MV-4-11 (cell line): ENCODE measurements at regions not wholly inside any gene's neighbourhood (a gene's known extent, or its start where the extent isn't known, plus 50 kb on each side); places are given as distances from the start of the nearest gene placed in this dataset.
"Not testable (repeated sequence)": the region's sequence is repeated elsewhere in the genome, so short reads cannot be mapped to it uniquely, and the experiment has no call there.

Source experiments
- DNase-seq: peaks from one replicate; lab custom pipeline; 2025; lab: John Stamatoyannopoulos, UW

DNA sequence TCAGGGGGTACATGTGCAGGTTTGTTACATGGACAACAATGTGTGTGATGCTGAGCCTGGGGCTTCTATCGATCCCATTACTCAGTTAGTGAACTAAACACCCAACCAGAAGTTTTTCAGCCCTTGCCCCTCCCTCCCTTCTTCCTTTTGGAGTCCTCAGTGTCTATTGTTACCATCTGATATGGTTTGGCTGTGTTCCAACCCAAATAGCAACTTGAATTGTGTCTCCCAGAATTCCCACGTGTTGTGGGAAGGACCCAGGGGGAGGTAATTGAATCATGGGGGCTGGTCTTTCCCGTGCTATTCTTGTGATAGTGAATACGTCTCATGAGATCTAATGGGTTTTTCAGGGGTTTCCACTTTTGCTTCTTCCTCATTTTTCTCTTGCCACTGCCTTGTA is 186.3 kb downstream of the AEBP2 start:
- not testable (repeated sequence) for DNase-seq

DNA sequence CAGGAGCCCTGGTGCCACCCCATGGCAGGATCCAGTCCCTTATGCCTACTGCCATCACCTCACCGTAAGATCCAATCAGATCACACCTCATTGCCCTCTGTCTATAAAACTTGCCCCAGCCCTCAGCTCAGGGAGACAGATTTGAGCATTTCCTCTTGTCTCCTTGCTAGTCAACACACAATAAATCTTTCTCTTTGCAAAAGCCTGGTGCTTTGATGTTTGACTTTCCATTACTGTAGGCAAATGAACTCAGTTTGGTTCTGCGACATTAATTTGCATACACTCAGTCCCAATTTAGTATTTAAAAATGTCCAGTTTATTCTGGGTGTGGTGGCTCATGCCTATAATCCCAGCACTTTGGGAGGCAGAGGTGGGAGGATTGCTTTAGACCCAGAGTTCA is 188.4 kb downstream of the AEBP2 start:
- no peak for DNase-seq

DNA sequence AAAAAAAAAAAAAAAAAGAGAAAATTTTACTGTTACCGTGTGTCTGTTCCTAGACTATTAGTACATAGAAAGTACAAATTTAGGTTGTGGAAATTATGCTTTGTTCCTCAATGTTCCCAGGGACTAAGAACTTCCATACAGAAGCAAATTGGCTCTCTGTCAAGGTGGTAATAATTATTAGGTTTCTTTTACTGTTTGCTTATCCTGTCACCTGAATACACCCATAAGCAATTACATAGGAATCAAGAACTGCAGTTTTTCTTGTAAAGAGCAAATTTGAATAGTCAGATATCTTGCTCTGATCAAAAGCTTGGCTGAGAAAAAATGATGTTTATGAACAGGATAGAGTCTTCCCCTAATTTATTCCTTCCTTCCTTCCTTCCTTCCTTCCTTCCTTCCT is 191.2 kb downstream of the AEBP2 start:
- DNase-seq: no peak

- no peak for DNase-seq
Measured at GRCh38 chr12:19633194-19633593, 193.9 kb downstream of the AEBP2 start.

DNA sequence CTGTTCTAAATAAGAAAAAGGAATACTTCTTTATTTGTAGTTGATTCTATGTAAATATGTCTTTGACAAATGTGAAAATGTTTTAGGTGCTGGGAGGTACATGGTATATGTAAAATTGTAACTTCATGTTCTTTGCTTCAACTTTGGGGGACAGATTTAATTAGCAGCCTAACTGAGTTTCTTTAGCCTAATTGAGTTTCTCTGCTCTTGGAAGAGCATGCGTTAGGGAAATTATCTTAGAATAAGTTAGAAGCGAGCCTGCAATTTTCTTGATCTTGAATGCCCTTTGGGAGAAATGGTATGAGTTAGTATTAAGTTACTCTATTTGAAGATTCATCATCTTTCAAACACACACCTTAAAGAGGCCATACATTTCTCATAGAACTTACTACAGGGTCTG is 194.3 kb downstream of the AEBP2 start:
- DNase-seq: no peak

- no peak for DNase-seq
Measured at GRCh38 chr12:19639781-19640415, 200.6 kb downstream of the AEBP2 start.

DNA sequence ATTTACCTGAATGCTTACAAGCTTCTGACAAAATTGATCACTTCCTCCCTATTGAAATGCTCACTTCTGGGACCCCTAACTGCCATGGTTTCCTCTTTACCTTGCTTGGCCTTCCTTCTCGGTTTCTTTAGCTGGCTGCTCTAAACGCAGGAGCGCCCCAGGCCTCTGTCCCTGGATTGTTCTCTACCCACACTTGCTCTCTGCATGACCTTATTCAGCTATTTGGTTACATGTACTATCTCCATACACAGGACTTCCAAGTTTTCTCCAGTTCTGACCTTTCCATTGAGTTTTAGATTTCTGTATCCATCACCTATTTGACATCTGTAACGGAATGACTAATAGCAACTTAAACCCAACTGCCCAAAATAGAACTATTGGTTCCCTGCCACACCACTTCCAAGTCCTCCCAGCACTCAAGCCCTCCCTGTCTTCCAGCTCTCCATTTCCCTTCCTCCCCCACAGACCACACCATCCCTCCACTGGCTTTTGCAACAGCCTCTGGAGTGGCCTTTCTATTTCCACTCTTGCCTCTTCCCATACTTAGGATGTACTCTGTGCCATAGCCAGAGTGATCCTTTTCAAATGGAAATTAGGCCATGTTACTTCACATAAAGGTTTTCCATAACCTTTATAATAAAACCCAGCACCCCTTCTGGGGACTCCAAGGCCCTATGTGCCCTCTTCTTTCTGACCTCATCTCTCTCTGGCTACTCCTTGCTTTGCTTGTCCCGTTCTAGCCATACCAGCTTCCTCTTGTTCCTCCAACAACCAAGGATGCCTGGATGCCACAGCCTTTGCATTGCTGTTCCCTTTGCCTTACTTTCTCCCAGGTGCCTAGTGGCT is 202.2 kb downstream of the AEBP2 start:
- DNase-seq: no peak

- peak; percentile 90 for DNase-seq
Measured at GRCh38 chr12:19642345-19642744, 203.1 kb downstream of the AEBP2 start.

DNA sequence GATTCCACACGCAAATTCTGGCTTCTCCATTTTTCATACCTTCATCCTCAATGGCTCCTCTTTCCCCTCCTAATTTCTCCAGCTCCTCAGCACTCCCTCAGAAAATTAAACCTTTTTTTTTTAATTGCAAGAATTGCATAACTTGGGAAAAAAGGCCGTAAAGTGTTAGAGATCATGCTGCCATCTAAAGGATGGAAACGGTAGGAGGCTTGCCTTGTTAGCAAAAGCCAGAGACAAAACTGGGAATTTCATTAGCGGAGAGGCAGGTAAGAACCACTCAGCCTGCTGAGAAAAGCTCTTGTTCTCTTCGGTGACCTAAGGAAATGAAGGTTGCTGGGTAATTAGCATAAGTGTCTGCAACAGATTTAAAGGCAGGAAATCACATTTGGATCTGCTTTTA is 204.3 kb downstream of the AEBP2 start:
- peak; percentile 12 for DNase-seq

GRCh38 chr12:19644571-19644970 is 205.3 kb downstream of the AEBP2 start:
- no peak for DNase-seq

- DNase-seq: no peak
Measured at GRCh38 chr12:19645823-19646222, 206.5 kb downstream of the AEBP2 start.

DNA sequence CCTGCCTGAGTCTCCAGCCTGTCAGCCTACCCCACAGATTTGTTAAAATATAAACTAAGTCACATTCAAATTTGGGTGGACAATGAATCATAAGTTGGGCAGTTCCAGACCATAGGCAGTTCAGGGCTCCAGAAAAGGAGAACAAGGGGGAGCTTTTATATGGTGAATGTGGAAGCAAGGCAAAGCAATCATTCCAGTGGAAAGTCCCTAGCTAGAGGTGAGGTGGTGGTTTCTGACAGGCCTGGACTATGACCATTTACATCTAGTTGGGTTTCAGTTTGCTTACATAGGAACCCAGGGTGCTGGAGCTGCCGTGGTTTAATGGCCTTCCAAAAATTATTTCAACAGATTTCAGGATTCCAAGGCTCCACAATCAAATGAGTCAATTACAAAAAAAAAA is 207.3 kb downstream of the AEBP2 start:
- DNase-seq: no peak

DNA sequence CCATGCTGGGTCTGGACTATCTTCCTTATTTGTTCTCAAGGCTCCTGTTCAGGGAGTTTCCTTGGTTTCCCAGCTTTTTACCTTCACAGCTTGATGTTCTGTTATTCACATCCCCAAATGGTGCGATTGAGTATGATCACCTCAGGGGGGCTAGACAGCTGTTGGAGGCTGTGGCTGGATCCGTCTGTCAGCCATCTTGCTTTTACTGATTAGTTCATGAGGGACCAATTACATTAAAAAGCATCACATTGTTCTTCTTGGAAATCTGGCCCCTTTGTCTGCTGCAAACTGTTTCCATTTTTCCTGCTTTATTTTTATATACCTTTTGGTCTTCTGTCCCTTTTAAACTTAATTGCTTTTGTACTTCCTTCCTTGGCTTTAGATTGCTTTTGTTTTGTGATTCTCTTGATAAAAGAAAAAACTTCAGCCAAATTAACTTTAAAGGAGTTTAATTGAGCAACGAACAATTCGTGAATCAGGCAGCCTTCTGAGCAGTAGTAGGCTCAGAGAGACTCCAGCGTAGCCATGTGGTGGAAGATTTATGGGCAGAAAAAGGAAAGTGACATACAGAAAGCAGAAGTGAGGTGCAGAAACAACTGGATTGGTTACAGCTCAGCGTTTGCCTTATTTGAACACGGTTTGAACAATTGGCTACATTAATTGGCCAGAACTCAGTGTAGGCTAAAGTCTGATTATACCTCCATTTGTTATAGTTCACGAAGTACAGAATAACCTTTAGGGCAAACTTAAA is 208.7 kb downstream of the AEBP2 start:
- peak; percentile 95 for DNase-seq

GRCh38 chr12:19648591-19648990 is 209.3 kb downstream of the AEBP2 start:
- no peak for DNase-seq

DNA sequence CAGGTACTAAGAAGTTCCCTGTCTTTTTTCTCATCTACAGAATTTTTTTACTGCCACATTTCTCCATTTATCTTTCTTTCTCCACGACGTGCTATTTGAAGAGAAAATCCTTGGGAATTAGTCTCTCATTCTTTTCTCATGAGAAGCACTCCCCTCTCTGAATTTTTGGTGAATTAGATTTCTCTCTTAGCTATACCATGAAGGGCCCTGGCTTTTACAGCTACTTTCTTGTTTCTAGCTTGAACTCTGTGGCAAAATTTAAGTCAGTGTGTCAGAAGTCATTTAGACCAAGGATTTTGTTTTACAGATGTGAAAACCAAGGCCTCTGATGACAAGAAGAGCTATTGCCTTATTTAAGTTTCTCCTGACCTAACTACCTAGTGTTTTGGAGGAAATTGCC is 213.1 kb downstream of the AEBP2 start:
- DNase-seq: no peak

DNA sequence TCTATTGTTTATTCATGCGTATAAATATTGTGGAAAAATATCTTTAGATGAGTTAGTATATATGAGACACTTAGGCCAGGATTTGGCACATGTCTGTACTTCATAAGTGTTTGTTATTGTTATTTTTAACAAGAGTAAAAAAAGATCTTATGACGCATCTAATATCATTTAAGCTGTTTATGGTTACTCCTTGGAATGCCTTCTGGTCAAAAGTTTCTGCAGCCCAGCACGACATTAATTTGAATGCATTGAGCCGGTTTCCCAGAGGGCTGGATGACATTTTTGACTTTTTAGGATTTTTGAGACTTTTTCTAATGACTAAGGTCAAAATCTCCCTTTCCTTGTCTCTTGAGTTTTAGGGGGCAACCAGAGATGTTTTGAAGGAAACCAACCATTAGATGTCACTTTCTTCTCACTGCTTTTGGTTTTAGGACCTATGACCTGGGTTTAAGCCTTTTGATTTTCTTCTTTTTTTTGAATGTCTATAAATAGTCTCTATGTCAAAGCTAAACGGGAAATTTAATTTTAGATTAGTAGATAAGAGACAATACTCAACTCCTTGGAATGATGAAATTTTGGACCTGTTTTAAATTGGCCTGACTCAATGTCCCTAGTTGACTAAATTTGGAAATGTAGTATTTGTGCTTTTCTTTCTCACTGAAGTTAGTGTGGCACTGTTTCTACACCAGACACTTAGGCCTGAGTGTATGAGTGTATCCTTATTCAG is 215.5 kb downstream of the AEBP2 start:
- DNase-seq: peak; percentile 26

DNA sequence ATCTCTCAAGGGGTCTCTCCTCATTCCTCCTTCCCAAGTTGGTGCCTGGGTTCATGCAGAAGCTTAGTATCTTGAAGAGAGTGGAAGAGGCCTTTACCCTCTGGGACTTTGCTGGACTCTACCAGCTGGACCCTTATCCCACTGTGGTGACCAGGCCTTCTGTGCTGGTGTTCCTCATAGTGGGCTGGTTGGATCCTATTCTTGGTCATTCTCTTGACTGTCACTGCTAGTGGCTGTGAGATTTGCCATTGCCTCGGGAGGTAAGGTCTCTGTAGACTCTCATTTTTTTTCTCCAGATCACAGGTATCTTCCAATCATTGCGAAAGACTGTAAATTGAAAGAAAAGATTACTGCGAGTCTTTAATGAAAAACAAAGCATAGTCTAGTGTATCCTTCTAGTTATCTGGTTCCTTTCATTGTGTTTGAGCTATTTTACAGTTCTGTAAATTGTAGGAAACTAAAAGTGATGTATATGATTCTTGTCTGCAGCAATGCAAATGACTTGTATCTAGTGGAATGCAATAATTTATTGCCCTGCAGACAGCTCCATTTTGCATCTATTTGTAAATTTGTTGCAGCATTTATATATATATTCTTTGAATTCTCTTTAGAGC is 217.9 kb downstream of the AEBP2 start:
- no peak for DNase-seq

DNA sequence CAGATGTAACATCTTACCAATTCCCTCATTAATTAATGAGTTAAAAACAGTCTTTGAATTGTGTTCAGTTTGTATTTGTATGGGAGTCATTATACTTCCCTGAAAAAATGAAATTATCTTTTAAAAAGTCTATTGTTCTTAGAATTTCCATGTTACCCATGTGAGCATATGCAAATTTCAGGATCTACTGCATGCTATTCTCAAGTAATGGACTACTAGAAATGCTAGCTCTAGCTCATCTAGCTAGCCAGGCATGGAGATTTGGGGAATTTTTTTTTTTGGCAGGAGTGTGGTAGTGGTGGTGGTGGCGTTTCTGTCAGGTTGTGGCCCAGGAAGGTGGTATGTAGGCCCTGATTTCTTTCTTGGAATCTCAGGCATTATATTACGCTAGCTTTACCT is 218.4 kb downstream of the AEBP2 start:
- no peak for DNase-seq

DNA sequence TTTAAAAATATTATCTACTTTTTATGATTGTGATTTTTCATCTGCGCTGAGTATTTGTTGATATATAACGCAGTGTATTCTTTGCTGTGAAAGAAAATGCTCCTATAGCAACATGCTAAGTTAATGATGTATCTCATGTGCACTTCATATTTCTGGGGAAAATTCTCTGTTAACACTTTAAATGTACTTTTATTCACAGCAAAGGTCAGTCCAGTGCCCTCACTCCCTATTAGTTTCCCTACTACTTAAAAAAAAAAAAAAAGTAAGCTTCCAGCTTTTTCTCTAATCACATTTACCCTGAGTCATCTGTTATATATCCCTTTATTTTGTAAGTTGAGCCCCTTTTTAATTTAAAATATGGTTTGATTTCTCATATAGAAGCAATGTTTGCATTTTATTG is 219.8 kb downstream of the AEBP2 start:
- DNase-seq: no peak

- no peak for DNase-seq
Measured at GRCh38 chr12:19659501-19659900, 220.2 kb downstream of the AEBP2 start.

DNA sequence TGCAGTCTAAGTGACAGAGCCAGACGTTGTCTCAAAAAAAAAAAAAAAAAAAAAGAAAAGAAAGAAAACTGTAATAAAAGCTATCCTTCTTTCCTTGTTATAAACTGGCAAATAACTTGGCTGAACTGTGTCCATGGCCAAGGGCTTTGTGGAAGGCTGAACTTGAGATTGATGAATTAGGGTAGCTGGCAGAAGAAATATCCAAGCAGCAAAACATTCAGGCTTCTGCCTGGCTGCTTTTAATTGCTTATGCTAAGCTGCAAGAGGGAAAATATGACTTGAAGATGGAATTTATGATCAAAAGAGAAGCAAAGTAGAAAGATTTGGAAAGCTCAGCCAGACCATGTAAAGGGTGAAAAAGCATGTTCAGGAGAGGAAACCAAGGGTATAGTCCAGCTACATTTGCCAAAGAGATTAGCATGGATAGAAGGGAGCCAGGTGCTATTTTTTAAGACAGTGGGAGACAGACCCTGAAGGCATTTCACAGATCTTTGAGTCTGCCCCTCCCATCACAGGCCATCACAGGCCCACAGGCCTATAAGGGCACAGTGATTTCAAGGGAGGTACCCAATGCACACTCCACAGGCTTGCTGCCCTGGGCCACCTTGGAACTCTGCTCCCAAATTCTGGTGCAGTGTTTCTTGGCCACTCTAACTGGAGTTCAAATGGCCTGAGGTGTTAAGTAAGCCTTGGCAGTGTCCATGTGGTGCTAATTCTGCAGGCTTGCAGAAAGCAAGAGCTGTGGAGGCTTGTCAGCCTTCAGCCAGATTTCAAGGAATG is 226.0 kb downstream of the AEBP2 start:
- DNase-seq: no peak
